ENCODE measurements at regions not wholly inside any gene's neighbourhood (a gene's known extent, or its start where the extent isn't known, plus 50 kb on each side); places are given as distances from the start of the nearest gene placed in this dataset.
"Not testable (repeated sequence)": the region's sequence is repeated elsewhere in the genome, so short reads cannot be mapped to it uniquely, and the experiment has no call there.

GRCh38 chr14:59037620-59038019 lies 150.8 kb upstream of the DAAM1 start:
- no peak overlapping the region for H3K4me3 Mint-ChIP-seq
- peaks cover 1% of the 10 kb centered on the region for H3K27me3 Mint-ChIP-seq
- no peak overlapping the region for H3K27ac Mint-ChIP-seq
- H3K9me3 Mint-ChIP-seq: no peaks in the 10 kb centered on the region
- H3K36me3 Mint-ChIP-seq: no peaks in the 10 kb centered on the region
- no peaks in the 10 kb centered on the region for H3K4me1 Mint-ChIP-seq

DNA sequence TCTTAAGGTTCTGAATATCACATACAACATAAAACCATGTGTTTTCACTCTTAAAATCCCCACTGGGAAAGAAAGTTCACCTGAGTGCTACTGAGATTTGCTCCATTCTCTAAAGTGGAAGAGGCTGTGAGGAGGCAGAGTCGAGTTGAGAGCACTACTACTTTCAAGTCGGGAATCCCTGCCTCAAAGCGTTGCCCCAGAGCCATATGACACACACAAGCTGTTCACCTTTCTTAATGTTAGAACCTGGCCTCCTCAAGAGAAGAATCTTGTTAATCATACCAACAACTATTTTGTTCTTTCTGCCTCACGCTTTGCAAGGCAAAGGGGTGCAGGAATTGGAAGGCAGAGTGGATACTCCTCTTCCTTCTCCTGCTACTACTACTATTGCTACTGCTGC lies 149.7 kb upstream of the DAAM1 start:
- Mint-ChIP-seq H3K27ac (no peak overlapping the region), H3K27me3 (peaks cover 1% of the 10 kb centered on the region), H3K4me1 (no peaks in the 10 kb centered on the region), H3K36me3 (no peaks in the 10 kb centered on the region), H3K9me3 (no peaks in the 10 kb centered on the region), H3K4me3 (no peak overlapping the region)

- H3K27ac Mint-ChIP-seq: no peak overlapping the region
- no peaks in the 10 kb centered on the region for H3K4me1 Mint-ChIP-seq
- H3K36me3 Mint-ChIP-seq: peaks cover 2% of the 10 kb centered on the region
- no peaks in the 10 kb centered on the region for H3K27me3 Mint-ChIP-seq
- H3K9me3 Mint-ChIP-seq: no peaks in the 10 kb centered on the region
- H3K4me3 Mint-ChIP-seq: no peak overlapping the region
Observed at GRCh38 chr14:59041308-59041707, 147.2 kb upstream of the DAAM1 start.

GRCh38 chr14:59044707-59045106 lies 143.8 kb upstream of the DAAM1 start:
- no peak overlapping the region for H3K4me3 Mint-ChIP-seq
- H3K27me3 Mint-ChIP-seq: peaks cover 5% of the 10 kb centered on the region
- no peak overlapping the region for H3K27ac Mint-ChIP-seq
- no peaks in the 10 kb centered on the region for H3K4me1 Mint-ChIP-seq
- H3K36me3 Mint-ChIP-seq: peaks cover 2% of the 10 kb centered on the region
- peaks cover 5% of the 10 kb centered on the region for H3K9me3 Mint-ChIP-seq

- Mint-ChIP-seq H3K27me3 (peaks cover 10% of the 10 kb centered on the region), H3K27ac (no peak overlapping the region), H3K9me3 (peaks cover 5% of the 10 kb centered on the region), H3K36me3 (peaks cover 2% of the 10 kb centered on the region), H3K4me1 (no peaks in the 10 kb centered on the region), H3K4me3 (no peak overlapping the region)
Observed at GRCh38 chr14:59046746-59047145, 141.7 kb upstream of the DAAM1 start.

GRCh38 chr14:59055006-59055405 lies 133.5 kb upstream of the DAAM1 start:
- Mint-ChIP-seq H3K27ac (no peak overlapping the region), H3K27me3 (peaks cover 8% of the 10 kb centered on the region), H3K4me1 (no peaks in the 10 kb centered on the region), H3K36me3 (no peaks in the 10 kb centered on the region), H3K4me3 (no peak overlapping the region), H3K9me3 (no peaks in the 10 kb centered on the region)

GRCh38 chr14:59055439-59056045 lies 132.9 kb upstream of the DAAM1 start:
- Mint-ChIP-seq H3K27me3 (peaks cover 6% of the 10 kb centered on the region), H3K27ac (no peak overlapping the region), H3K9me3 (no peaks in the 10 kb centered on the region), H3K4me3 (no peak overlapping the region), H3K36me3 (no peaks in the 10 kb centered on the region), H3K4me1 (no peaks in the 10 kb centered on the region)

GRCh38 chr14:59057551-59057950 lies 130.9 kb upstream of the DAAM1 start:
- peaks cover 3% of the 10 kb centered on the region for H3K36me3 Mint-ChIP-seq
- H3K9me3 Mint-ChIP-seq: peaks cover 6% of the 10 kb centered on the region
- no peaks in the 10 kb centered on the region for H3K4me1 Mint-ChIP-seq
- peaks cover 6% of the 10 kb centered on the region for H3K27me3 Mint-ChIP-seq
- no peak overlapping the region for H3K4me3 Mint-ChIP-seq
- H3K27ac Mint-ChIP-seq: no peak overlapping the region

- not testable (repeated sequence) for H3K4me3 Mint-ChIP-seq, H3K36me3 Mint-ChIP-seq, H3K27ac Mint-ChIP-seq, H3K27me3 Mint-ChIP-seq, H3K4me1 Mint-ChIP-seq
- H3K9me3 Mint-ChIP-seq: peaks cover 12% of the 10 kb centered on the region
Observed at GRCh38 chr14:59058776-59059175, 129.7 kb upstream of the DAAM1 start.

GRCh38 chr14:59060841-59061240 lies 127.6 kb upstream of the DAAM1 start:
- no peaks in the 10 kb centered on the region for H3K4me1 Mint-ChIP-seq
- peaks cover 3% of the 10 kb centered on the region for H3K36me3 Mint-ChIP-seq
- no peak overlapping the region for H3K4me3 Mint-ChIP-seq
- H3K27ac Mint-ChIP-seq: no peak overlapping the region
- H3K9me3 Mint-ChIP-seq: peaks cover 12% of the 10 kb centered on the region
- peaks cover 6% of the 10 kb centered on the region for H3K27me3 Mint-ChIP-seq

DNA sequence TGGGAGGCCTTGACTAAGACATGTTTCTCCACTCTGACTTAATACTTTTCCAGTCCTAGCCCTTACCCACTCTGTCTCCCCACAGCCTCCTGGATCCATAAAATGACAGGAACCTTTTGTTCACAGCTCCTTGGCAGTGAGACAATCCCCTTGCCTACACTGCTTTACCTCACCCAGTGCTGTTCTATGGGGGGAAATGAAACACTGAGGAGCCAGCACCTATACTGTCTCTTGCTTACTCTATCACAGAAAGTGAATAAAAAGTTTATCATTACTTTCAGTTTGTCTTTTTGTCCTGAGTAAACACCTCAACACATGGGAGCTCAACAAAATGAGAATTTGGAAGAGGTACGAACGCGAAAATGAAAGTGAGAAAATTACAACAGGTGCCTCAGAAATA lies 127.2 kb upstream of the DAAM1 start:
- peaks cover 3% of the 10 kb centered on the region for H3K36me3 Mint-ChIP-seq
- no peak overlapping the region for H3K27ac Mint-ChIP-seq
- H3K27me3 Mint-ChIP-seq: peaks cover 6% of the 10 kb centered on the region
- no peaks in the 10 kb centered on the region for H3K4me1 Mint-ChIP-seq
- peaks cover 12% of the 10 kb centered on the region for H3K9me3 Mint-ChIP-seq
- H3K4me3 Mint-ChIP-seq: no peak overlapping the region

DNA sequence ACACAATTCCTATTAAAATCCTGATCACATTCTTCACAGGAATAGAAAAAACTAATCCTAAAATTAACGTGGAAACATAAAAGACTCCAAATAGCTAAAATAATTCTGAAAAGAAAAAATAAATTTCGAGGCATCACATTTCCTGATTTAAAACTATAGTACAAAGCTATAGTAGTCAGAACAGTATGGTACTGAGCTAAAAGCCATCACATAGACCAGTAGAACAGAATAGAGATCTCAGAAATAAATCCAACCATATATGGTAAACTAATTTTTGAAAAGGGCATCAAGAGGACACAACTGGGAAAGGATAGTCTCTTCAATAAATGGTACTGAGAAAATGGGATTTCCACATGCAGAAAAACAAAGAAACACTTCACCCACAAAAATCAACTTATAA lies 125.2 kb upstream of the DAAM1 start:
- Mint-ChIP-seq H3K9me3 (peaks cover 12% of the 10 kb centered on the region), H3K4me3 (no peak overlapping the region), H3K4me1 (no peaks in the 10 kb centered on the region), H3K36me3 (peaks cover 3% of the 10 kb centered on the region), H3K27ac (no peak overlapping the region), H3K27me3 (peaks cover 6% of the 10 kb centered on the region)

- peaks cover under 1% of the 10 kb centered on the region for H3K36me3 Mint-ChIP-seq
- no peak overlapping the region for H3K27ac Mint-ChIP-seq
- peaks cover 8% of the 10 kb centered on the region for H3K9me3 Mint-ChIP-seq
- H3K27me3 Mint-ChIP-seq: peaks cover 4% of the 10 kb centered on the region
- H3K4me3 Mint-ChIP-seq: no peak overlapping the region
- no peaks in the 10 kb centered on the region for H3K4me1 Mint-ChIP-seq
Observed at GRCh38 chr14:59067127-59067894, 121.2 kb upstream of the DAAM1 start.

DNA sequence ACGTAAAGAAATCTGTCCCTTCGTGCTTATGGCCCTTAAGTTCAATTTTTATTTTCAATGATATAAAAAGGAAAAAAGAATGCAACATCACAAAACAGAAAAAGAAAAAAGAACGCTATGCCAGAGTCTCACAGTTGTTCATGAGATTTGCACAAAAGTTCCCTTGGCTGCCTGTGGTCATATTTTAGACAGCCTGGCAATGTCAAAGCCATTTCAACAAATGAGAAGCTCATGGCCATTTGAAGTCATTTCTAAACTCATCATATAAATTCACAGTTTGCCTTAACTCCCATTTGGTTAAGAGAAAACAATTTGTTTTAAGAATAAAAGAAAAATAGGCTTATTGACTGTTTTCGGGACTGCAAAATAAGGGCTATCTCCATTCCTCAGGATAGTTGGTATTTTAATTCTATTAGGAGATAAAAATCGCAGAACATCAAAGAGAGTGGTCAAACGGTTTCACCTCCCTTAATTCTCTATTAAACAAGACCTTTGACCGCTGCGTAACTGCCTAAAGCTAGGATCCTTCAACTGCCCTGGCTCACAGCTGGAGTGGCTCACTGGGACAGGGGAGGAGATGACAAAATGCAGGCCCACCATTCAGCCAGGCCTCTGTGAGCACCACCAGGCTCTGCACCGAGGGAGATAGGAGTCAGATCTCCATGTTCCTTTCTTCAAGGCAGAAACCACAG lies 119.2 kb upstream of the DAAM1 start:
- no peaks in the 10 kb centered on the region for H3K4me1 Mint-ChIP-seq
- no peak overlapping the region for H3K4me3 Mint-ChIP-seq
- H3K36me3 Mint-ChIP-seq: no peaks in the 10 kb centered on the region
- peaks cover 4% of the 10 kb centered on the region for H3K27me3 Mint-ChIP-seq
- no peak overlapping the region for H3K27ac Mint-ChIP-seq
- H3K9me3 Mint-ChIP-seq: no peaks in the 10 kb centered on the region

- no peaks in the 10 kb centered on the region for H3K9me3 Mint-ChIP-seq
- no peak overlapping the region for H3K4me3 Mint-ChIP-seq
- H3K27ac Mint-ChIP-seq: no peak overlapping the region
- H3K27me3 Mint-ChIP-seq: peaks cover 10% of the 10 kb centered on the region
- H3K36me3 Mint-ChIP-seq: no peaks in the 10 kb centered on the region
- no peaks in the 10 kb centered on the region for H3K4me1 Mint-ChIP-seq
Observed at GRCh38 chr14:59075506-59075905, 113.0 kb upstream of the DAAM1 start.

GRCh38 chr14:59081720-59082119 lies 106.7 kb upstream of the DAAM1 start:
- Mint-ChIP-seq H3K36me3 (no peaks in the 10 kb centered on the region), H3K27ac (no peak overlapping the region), H3K4me1 (no peaks in the 10 kb centered on the region), H3K9me3 (no peaks in the 10 kb centered on the region), H3K27me3 (peaks cover 11% of the 10 kb centered on the region), H3K4me3 (no peak overlapping the region)

All from activated naive CD4-positive, alpha-beta T cell treated with anti-CD3 and anti-CD28 coated beads, Interleukin-2, amount 50 U/mL, for 24 hours (primary cell).